ENCODE measurements at regions not wholly inside any gene's neighbourhood (a gene's known extent, or its start where the extent isn't known, plus 50 kb on each side); places are given as distances from the start of the nearest gene placed in this dataset.
"Not testable (repeated sequence)": the region's sequence is repeated elsewhere in the genome, so short reads cannot be mapped to it uniquely, and the experiment has no call there.

DNA sequence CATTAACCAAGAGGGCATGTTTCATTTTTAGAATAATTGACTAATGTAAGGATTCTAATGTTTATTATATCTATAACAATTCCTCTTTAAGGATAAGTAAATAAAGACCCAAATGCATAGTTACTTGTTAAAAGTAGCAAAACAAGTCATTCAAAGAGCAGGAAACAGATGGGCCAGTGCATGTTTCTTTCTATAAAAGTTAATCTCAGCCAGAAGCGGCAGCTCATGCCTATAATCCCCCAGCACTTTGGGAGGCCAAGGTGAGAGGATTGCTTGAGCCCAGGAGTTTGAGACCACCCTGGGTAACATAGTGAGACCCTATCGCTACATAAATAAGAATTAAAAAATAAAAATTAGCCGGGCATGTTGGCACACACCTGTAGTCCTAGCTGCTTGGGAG, 391.0 kb upstream of the RGS6 start:
- ATAC-seq, result no peak

GRCh38 chr14:71541973-71542690, 390.1 kb upstream of the RGS6 start:
- ATAC-seq, result no peak

- no peak for ATAC-seq
These were observed 382.7 kb upstream of the RGS6 start for GRCh38 chr14:71549421-71550050.

- no peak for ATAC-seq
These were observed 381.9 kb upstream of the RGS6 start for GRCh38 chr14:71550367-71550766.

GRCh38 chr14:71551291-71551950, 380.8 kb upstream of the RGS6 start:
- no peak for ATAC-seq

GRCh38 chr14:71552809-71553208, 379.4 kb upstream of the RGS6 start:
- ATAC-seq, result no peak

GRCh38 chr14:71553779-71554178, 378.4 kb upstream of the RGS6 start:
- ATAC-seq, result no peak

DNA sequence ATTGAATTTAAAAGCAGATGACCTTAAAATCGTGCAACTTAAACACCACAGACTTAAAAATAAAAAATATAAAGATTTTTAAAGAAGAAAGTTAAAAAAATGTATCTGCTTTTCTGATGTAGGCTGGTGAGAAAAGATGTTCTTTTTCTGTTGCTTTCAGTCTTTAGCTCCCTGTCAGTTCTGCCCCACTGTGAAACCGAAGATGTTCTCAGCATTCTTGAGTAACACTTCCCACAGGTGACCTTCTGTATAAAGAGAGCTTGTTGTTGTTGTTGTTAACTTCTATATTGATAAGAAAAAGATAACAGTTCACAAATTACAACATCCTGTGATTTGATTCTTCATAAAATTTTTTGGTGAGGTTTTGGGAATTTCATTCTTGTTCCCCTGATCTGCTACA, 377.9 kb upstream of the RGS6 start:
- no peak for ATAC-seq

GRCh38 chr14:71554959-71555612, 377.1 kb upstream of the RGS6 start:
- no peak for ATAC-seq

GRCh38 chr14:71555654-71556559, 376.3 kb upstream of the RGS6 start:
- ATAC-seq, result no peak

DNA sequence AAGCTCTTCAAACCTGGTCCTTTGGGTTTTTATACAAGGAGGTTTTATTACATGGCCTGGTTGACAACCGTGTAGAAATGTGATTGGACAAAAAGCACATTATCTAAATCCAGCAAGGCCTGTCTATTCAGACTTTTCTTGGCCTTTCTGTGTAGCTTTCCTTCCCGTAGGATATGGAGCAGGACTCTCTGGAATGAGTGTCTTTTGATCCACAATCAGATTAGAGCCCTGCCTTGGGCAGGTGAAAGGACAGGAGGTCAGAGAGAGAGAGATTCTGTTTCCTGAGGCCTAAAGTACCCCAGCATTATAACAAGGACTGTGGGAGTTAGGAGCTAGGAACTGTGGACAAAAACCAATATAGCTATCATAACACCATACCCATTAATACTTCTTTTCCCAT, 375.5 kb upstream of the RGS6 start:
- no peak for ATAC-seq

- no peak for ATAC-seq
These were observed 374.9 kb upstream of the RGS6 start for GRCh38 chr14:71557351-71557750.

DNA sequence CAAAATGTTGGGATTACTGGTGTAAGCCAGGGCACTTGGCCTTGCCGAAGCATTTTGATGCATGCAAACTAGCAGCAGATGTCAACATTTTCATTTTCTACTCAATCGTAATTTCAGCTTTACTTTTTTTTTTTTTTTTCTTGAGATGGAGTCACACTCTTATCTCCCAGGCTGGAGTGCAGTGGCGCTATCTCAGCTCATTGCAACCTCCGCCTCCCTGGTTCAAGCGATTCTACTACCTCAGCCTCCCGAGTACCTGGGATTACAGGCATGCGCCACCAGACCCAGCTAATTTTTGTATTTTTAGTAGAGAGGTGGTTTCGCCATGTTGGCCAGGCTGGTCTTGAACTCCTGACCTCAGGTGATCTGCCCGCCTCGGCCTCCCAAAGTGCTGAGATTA, 373.3 kb upstream of the RGS6 start:
- ATAC-seq, result not testable (repeated sequence)

DNA sequence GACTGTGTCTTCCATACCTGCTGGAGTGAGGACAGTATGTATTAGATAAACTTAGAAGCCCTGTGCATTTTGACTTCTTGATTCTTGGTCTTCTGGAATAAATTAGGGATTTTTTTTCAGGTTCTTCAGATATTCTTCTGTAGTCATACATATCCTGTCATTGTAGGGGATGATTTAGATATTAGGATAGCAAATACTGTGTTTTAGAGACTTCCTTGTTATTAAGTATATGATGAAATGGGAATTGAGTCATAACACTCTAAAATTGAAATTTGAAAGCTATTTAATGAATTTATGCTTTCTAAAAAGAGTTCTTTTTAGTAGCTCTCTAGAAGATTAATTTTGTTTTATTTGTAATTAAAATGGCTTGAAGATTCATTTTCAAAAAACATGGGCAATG, 371.5 kb upstream of the RGS6 start:
- ATAC-seq, result no peak

GRCh38 chr14:71563492-71564153, 368.6 kb upstream of the RGS6 start:
- ATAC-seq, result no peak

- ATAC-seq, result no peak
These were observed 366.0 kb upstream of the RGS6 start for GRCh38 chr14:71566276-71566675.

GRCh38 chr14:71567499-71568133, 364.6 kb upstream of the RGS6 start:
- ATAC-seq, result not testable (repeated sequence)

GRCh38 chr14:71574976-71575375, 357.3 kb upstream of the RGS6 start:
- ATAC-seq, result no peak

- no peak for ATAC-seq
These were observed 355.8 kb upstream of the RGS6 start for GRCh38 chr14:71576472-71576871.

- ATAC-seq, result no peak
These were observed 352.9 kb upstream of the RGS6 start for GRCh38 chr14:71579331-71579730.

DNA sequence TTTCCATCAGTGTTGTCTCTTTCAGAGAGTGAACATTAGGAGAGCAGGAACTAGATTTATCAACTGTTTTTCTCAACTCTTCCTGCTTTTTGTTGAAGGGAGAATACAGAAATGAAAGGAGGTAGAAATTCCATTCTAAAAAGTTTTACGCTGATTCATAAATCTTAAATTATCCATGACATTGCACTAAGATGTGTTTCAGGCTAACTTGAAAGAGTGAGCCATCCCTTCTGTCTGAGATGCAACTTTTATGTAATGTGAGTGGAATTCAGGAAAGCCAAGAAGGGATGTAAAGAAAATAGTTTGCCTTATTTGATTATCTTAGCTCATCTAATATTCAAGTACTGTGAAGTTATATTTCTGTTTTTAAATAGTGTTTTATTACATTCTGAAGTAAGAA, 349.5 kb upstream of the RGS6 start:
- no peak for ATAC-seq
